G401.6 (cell line): ENCODE measurements at regions not wholly inside any gene's neighbourhood (a gene's known extent, or its start where the extent isn't known, plus 50 kb on each side); places are given as distances from the start of the nearest gene placed in this dataset.
"Not testable (repeated sequence)": the region's sequence is repeated elsewhere in the genome, so short reads cannot be mapped to it uniquely, and the experiment has no call there.

Experiments
- FAIRE-seq: peaks from 2 replicates; lab custom pipeline; 2012; peaks lifted over from hg19 to GRCh38; lab: Jason Lieb, UNC

DNA sequence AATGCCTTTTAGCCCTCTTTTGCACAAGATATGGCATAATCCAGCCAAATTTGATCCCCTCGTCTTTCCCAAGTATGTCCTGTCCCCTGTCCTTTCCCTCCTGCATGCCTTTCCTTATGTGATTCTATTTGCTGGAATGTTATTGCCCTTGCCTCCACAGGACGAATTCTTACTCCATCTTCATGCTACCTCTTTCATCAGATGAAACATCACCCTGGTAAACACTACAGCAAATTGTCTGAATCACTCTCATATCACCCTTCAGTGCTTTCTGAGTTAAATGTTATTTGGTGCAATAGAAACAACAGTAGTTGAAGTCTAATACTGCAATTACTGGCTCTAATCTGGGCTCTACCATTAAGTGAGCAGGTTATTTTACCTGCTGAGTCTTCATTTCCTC is 52.2 kb upstream of the FAT1 start:
- FAIRE-seq, result no peak

- no peak for FAIRE-seq
These were observed 54.5 kb upstream of the FAT1 start for GRCh38 chr4:186778134-186778533.

- no peak for FAIRE-seq
These were observed 56.8 kb upstream of the FAT1 start for GRCh38 chr4:186780291-186781031.

GRCh38 chr4:186781032-186781917 is 57.6 kb upstream of the FAT1 start:
- no peak for FAIRE-seq

- FAIRE-seq, result no peak
These were observed 58.6 kb upstream of the FAT1 start for GRCh38 chr4:186782302-186782701.

DNA sequence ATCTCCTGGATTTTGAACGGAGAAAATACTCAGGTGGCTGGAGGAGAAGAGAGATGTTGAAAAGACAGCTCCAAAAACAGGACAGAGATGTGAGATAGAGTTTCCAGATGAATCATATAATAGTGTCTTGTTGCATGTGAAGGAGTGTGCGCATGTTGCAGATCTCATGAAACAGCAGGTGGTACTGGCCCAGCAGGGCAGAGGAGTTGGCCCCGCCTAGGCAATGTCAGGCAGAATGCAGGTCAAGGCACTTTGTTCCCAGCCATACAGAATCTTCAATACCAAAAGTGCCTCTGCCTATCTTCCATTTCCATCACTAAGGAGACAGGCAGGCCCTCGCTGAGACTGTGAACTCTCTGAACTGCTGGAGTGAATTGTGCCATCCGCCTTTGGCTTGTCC is 63.9 kb upstream of the FAT1 start:
- FAIRE-seq, result no peak

DNA sequence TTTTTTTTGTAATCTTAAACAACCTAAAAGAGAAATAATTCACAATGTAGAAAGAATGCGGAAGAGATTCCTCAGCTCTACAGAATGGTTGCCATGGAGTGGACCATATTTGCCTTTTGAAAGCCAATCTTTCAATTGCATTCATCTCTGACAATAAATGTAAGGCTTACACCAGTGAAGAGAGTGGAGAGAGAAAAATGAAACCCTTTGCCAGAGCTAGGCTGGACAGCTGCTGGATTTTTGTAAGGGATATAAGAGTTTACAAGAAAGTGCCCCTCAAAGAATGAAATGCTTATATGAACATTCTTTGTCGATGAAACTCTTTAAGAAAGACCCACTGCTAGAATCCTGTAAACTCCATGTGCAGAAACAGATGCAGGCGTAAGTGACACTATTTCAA is 66.0 kb upstream of the FAT1 start:
- no peak for FAIRE-seq

- FAIRE-seq, result no peak
These were observed 67.0 kb upstream of the FAT1 start for GRCh38 chr4:186790630-186791029.

DNA sequence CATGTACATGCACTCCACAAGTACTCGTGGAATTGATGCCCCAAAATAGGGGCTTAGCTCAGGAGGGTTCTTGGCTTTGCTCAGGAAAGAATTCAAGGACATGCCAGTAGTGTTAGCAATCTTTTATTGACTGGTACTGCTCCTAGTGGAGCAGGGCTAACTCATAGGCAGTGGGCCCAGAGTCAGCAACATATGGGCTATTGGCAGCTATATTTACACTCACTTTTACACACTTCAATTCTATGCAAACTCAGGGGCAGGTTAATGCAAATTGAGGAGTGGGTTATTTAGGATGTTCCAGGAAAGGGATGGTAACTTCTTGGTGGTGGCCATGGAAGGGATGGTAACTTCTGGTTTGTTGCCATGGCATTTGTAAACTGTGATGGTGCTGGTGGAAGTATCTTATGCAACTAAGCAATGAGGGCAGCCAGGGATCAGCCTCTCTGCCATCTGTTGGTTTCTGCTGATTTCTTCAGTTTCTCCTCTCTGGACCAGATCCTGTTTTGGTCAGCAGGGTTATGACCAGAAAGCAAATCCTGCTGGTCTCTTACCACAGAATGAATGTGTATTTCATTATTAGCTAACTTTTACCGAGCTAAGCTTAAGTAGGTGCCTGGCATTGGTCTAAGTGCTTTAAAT is 69.2 kb upstream of the FAT1 start:
- FAIRE-seq, result no peak

GRCh38 chr4:186798951-186799659 is 75.4 kb upstream of the FAT1 start:
- FAIRE-seq, result no peak

GRCh38 chr4:186805020-186805820 is 81.6 kb upstream of the FAT1 start:
- no peak for FAIRE-seq

GRCh38 chr4:186805917-186806316 is 82.3 kb upstream of the FAT1 start:
- not testable (repeated sequence) for FAIRE-seq

DNA sequence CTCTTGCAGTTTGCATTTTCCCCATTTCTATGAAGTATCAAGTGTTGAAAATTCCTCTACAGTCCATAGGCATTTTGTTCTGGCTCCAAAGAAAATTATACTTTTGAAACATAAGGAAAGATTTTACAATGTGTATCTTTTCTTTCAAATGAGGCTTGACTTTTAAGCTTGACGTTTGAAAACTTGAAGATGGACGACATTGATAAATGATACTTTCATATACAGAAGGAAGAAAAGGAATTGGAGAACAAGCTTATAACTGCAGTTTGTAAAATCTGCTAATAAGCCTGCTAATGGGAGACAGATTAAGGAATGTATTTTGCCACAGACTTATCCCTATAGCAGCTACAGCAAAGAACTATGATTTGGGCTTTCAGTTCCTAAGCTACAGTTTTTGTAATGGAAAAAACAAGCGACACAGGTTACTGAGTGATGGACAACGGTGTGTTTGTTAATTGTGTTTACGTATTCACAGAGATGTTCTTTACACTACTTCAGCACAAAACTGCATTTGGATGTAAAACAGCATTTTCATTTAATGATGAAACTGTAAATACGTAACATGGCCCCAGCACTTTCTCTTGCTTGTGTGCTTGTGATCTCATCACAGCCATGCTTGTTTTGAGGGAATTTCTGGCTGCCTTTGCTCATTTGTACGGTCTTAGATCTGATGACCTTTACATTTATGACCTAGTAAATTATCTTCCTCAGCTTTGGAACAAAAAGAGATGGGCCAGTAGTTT is 83.2 kb upstream of the FAT1 start:
- FAIRE-seq, result no peak

- no peak for FAIRE-seq
These were observed 84.4 kb upstream of the FAT1 start for GRCh38 chr4:186807808-186808629.

GRCh38 chr4:186808630-186809018 is 85.0 kb upstream of the FAT1 start:
- no peak for FAIRE-seq

DNA sequence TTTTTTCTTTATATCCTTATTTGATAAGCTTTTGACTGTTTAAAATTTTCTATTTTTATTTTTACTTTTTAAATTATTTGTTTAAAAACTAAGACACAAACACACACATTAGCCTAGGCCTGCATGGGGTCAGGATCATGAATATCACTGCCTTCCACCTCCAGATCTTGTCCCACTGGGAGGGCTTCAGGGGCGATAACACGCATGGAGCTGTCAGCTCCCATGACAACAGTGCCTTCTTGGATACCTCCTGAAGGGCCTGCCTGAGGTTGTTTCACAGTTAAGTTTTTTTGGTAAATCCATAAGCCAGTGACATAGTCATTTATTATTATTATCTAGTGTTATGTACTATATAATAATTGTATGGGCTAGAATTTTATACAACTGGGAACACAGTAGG is 85.4 kb upstream of the FAT1 start:
- FAIRE-seq, result no peak

DNA sequence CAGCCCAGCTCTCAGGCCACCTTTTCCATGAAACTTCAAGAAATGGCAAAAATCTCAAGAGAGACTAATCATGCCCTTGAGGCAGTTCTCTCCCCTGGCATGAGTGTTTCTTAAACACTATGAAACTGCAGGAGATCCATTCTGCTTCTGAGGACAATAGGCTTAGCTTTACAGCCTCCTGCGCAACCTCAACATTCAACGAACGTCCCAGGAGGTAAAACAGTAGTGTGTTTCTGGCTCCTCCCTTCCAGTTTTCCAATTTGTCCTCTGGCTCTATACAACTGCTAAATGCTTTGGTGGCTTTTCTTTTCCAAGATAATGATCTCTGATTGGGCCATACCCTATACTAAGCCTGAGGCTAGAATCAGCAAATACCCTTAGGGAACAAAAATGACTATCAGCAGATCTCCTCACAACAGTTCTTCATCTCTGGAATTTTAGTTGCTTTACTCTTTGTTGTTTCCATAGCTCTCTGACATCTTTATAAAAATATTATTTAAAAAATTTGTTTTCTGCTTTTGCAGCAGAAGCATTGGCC is 87.0 kb upstream of the FAT1 start:
- no peak for FAIRE-seq

DNA sequence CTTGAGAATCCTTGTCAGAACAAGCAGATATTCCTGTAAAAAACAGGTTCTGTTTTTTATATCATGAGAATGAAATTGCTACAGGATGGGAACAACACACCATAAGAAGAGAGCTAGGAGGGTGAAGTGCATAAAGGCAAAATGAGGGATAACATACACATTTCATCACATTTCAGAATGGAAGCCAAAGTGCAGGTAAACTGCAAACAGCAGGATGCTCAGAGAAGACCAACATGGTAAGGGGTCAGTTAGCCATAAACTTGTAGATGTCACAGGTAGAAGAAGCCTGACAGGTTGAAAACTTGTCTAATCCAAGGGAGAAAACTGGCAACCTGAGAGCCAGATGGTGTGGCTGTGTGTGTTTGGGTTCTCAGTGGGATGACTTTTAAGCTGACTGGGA is 88.9 kb upstream of the FAT1 start:
- FAIRE-seq, result no peak

- no peak for FAIRE-seq
These were observed 89.9 kb upstream of the FAT1 start for GRCh38 chr4:186813377-186814068.
